ENCODE measurements at regions not wholly inside any gene's neighbourhood (a gene's known extent, or its start where the extent isn't known, plus 50 kb on each side); places are given as distances from the start of the nearest gene placed in this dataset.

- Histone ChIP-seq H2BK12ac (ENCODE audit: low read depth, low read length) (no peak overlapping the region), H3K9me3 (ENCODE audit: insufficient read depth in 2 of 2, low read depth in 1 of 2, low read length in 1 of 2) (no peaks in the 10 kb centered on the region), H2BK5ac (ENCODE audit: low read depth, low read length) (no peak overlapping the region), H2AFZ (ENCODE audit: low read length) (no peak overlapping the region), H4K8ac (ENCODE audit: extremely low read depth, insufficient read depth, low read length) (no peak overlapping the region), H3K27me3 (replicated peaks in 1 of 4; ENCODE audit: control insufficient read depth in 3 of 4, extremely low read depth in 1 of 4, insufficient read depth in 3 of 4, low read length in 3 of 4) (no peaks in the 10 kb centered on the region), H3K14ac (ENCODE audit: insufficient read length) (no peak overlapping the region), H2BK15ac (ENCODE audit: low read length) (no peak overlapping the region), H2BK120ac (replicated peaks; ENCODE audit: low read depth, low read length) (no peak overlapping the region), H3K9ac (replicated peaks in 1 of 4; ENCODE audit: extremely low read depth in 1 of 4, low read depth in 3 of 4, low read length in 3 of 4) (no peak overlapping the region), H3K79me2 (ENCODE audit: control insufficient read depth in 1 of 2, insufficient read depth in 2 of 2, low read length in 2 of 2) (no peaks in the 10 kb centered on the region), H4K20me1 (replicated peaks in 1 of 2; ENCODE audit: control insufficient read depth in 1 of 2, insufficient read depth in 2 of 2, low read length in 2 of 2) (no peaks in the 10 kb centered on the region), H2BK20ac (ENCODE audit: low read length) (no peak overlapping the region), H3K4me2 (ENCODE audit: insufficient read depth in 1 of 2, low read depth in 2 of 2, low read length in 2 of 2) (no peak overlapping the region), H3K36me3 (ENCODE audit: control insufficient read depth in 2 of 4, insufficient read depth in 4 of 4, low read length in 3 of 4) (no peaks in the 10 kb centered on the region), H2AK5ac (ENCODE audit: low read depth, low read length) (no peak overlapping the region), H3K18ac (ENCODE audit: extremely low read depth, low read length) (no peak overlapping the region), H3K23me2 (ENCODE audit: low read depth, low read length) (no peaks in the 10 kb centered on the region), H3K4me1 (replicated peaks in 1 of 4; ENCODE audit: control insufficient read depth in 3 of 4, insufficient read depth in 4 of 4, low read length in 3 of 4) (peaks cover 0 to 9% (median under 1%) of the 10 kb centered on the region in 4 experiments; a peak in 3 of 7 replicates), H3K79me1 (ENCODE audit: low read depth, low read length) (no peaks in the 10 kb centered on the region), H3K4ac (replicated peaks; ENCODE audit: insufficient read length, low read depth, low read length) (no peak overlapping the region), H3K27ac (ENCODE audit: low read depth, low read length) (no peak overlapping the region), H3K56ac (replicated peaks; ENCODE audit: insufficient read length, low read depth, low read length) (no peak overlapping the region), H4K91ac (replicated peaks; ENCODE audit: insufficient read length, low read length) (no peak overlapping the region), H3K23ac (ENCODE audit: insufficient read length) (no peak overlapping the region), H4K5ac (ENCODE audit: insufficient read length, low read depth, low read length) (no peak overlapping the region), H3K4me3 (ENCODE audit: extremely low read depth in 1 of 4, insufficient read depth in 2 of 4, low read depth in 3 of 4, low read length in 4 of 4) (no peak overlapping the region)
- 83% methylated on average over 5 of the region's 5 CpGs; no CpG with 5 or more reads in 1 of the 2 experiments for WGBS, 2 experiments (ENCODE audit: extremely low coverage in 1 of 2, insufficient coverage in 1 of 2, insufficient read length in 1 of 2, insufficient replicate concordance in 2 of 2, low coverage in 1 of 2, low lambda C conversion rate in 2 of 2, missing lambda C conversion rate in 1 of 2)
- POLR2A ChIA-PET (ENCODE audit: partially characterized antibody): interaction anchor here (0.9 to 1.3 kb wide), 3 partner anchors 21 to 126 kb away, joined by 3 to 4 read pairs (median 3); no protein-coding TSS in a partner anchor
- CTCF ChIA-PET (ENCODE audit: partially characterized antibody): interaction anchor here (1.0 to 6.3 kb wide), 40 partner anchors 9 to 487 kb away, joined by 3 to 56 read pairs (median 6); partner anchors contain the start of genes CLDN5, ESS2 and GP1BB
- FAIRE-seq: no peak
- DNase-seq (ENCODE audit: low read depth in 1 of 2, low spot score in 2 of 2): no peak
- TF ChIP-seq SIX5 (IDR thresholded peaks at IDR 0.05; ENCODE audit: low read depth, low read length) (no peak), HDAC2 (IDR thresholded peaks at IDR 0.05; ENCODE audit: borderline replicate concordance in 1 of 2, low read depth in 2 of 2, low read length in 2 of 2) (no peak), TEAD4 (IDR thresholded peaks at IDR 0.05; ENCODE audit: low read depth, low read length) (no peak), NRF1 (IDR thresholded peaks at IDR 0.05; ENCODE audit: low read depth, low read length) (no peak), GABPA (IDR thresholded peaks at IDR 0.05; ENCODE audit: borderline replicate concordance, insufficient read depth, low read length) (no peak), ASH2L (IDR thresholded peaks at IDR 0.05; ENCODE audit: low read length) (no peak), CTBP2 (IDR thresholded peaks at IDR 0.05; ENCODE audit: borderline replicate concordance, insufficient read depth, insufficient read length, low read length) (no peak)
Measured at GRCh38 chr22:19630614-19631013, 83.7 kb upstream of the SEPTIN5 start.

All from H1 (cell line).